Activated CD4-positive, alpha-beta T cell treated with anti-CD3 and anti-CD28 coated beads, Interleukin-10, Interleukin-2, amounts not matched to agents 100 ng/mL and 50 ng/mL, durations not matched to agents 16 hours and 8 hours (primary cell): ENCODE measurements at regions not wholly inside any gene's neighbourhood (a gene's known extent, or its start where the extent isn't known, plus 50 kb on each side); places are given as distances from the start of the nearest gene placed in this dataset.
A peak's percentile ranks its signal among the peaks of the same experiment; 100 is the strongest.
"Not testable (repeated sequence)": the region's sequence is repeated elsewhere in the genome, so short reads cannot be mapped to it uniquely, and the experiment has no call there.

ENCODE experiments used
- DNase-seq: peaks from one replicate; pipeline ENCODE4 v3.0.0-alpha.2; 2020

- no peak for DNase-seq
Measured at GRCh38 chr4:163077680-163078079, 89.0 kb downstream of the NAF1 start.

GRCh38 chr4:163072222-163072621 is 94.5 kb downstream of the NAF1 start:
- DNase-seq = no peak

- DNase-seq = no peak
Measured at GRCh38 chr4:163071308-163071707, 95.4 kb downstream of the NAF1 start.

- DNase-seq = no peak
Measured at GRCh38 chr4:163070023-163070422, 96.7 kb downstream of the NAF1 start.

GRCh38 chr4:163063891-163064290 is 102.8 kb downstream of the NAF1 start:
- no peak for DNase-seq

- peak; percentile 12 for DNase-seq
Measured at GRCh38 chr4:163048447-163048846, 118.2 kb downstream of the NAF1 start.

GRCh38 chr4:163042306-163042705 is 124.4 kb downstream of the NAF1 start:
- DNase-seq = no peak

GRCh38 chr4:163017135-163017534 is 149.6 kb downstream of the NAF1 start:
- DNase-seq = no peak

GRCh38 chr4:163012816-163013215 is 153.9 kb downstream of the NAF1 start:
- no peak for DNase-seq

GRCh38 chr4:163003979-163004378 is 162.7 kb downstream of the NAF1 start:
- no peak for DNase-seq

GRCh38 chr4:162988530-162988929 is 178.2 kb downstream of the NAF1 start:
- no peak for DNase-seq

- DNase-seq = no peak
Measured at GRCh38 chr4:162985131-162985530, 181.6 kb downstream of the NAF1 start.

GRCh38 chr4:162984621-162985020 is 182.1 kb downstream of the NAF1 start:
- DNase-seq = no peak

GRCh38 chr4:162981823-162982222 is 184.9 kb downstream of the NAF1 start:
- DNase-seq = no peak

GRCh38 chr4:162978398-162978797 is 188.3 kb downstream of the NAF1 start:
- no peak for DNase-seq

GRCh38 chr4:162977788-162978187 is 188.9 kb downstream of the NAF1 start:
- DNase-seq = no peak

GRCh38 chr4:162972661-162973330 is 193.9 kb downstream of the NAF1 start:
- DNase-seq = no peak

GRCh38 chr4:162969194-162969593 is 197.5 kb downstream of the NAF1 start:
- DNase-seq = no peak

GRCh38 chr4:162965978-162966377 is 200.7 kb downstream of the NAF1 start:
- DNase-seq = not testable (repeated sequence)

GRCh38 chr4:162959046-162959445 is 207.6 kb downstream of the NAF1 start:
- no peak for DNase-seq

- no peak for DNase-seq
Measured at GRCh38 chr4:162957521-162958143, 209.1 kb downstream of the NAF1 start.

GRCh38 chr4:162954976-162955375 is 211.7 kb downstream of the NAF1 start:
- DNase-seq = no peak

- no peak for DNase-seq
Measured at GRCh38 chr4:162952232-162952631, 214.5 kb downstream of the NAF1 start.

- no peak for DNase-seq
Measured at GRCh38 chr4:162945713-162946112, 221.0 kb downstream of the NAF1 start.

GRCh38 chr4:162943263-162943662 is 223.4 kb downstream of the NAF1 start:
- DNase-seq = no peak
